ENCODE measurements at regions not wholly inside any gene's neighbourhood (a gene's known extent, or its start where the extent isn't known, plus 50 kb on each side); places are given as distances from the start of the nearest gene placed in this dataset.

DNA sequence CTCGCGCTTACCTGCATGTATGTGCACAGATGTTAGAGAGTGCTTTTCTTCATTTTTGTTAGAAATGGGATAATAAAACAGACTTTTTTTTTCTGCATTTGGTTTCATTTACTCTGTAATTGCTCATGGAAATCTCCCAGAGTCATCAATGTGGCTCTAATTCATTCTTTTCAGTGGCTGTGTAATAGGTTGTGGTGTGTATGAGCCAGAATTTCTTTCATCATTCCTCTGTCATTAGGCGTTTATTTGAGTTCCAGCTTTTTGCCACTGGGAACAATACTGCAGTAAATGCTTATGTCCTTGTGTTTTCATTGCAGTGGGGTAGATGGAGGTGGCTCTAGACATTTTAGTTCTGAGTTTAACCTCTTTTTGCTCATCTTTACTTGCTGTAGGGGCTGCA is 118.9 kb downstream of the NXNL2 start:
- Mint-ChIP-seq H3K27me3 (ENCODE audit: insufficient read depth, unreplicated experiment) (no peaks in the 10 kb centered on the region), H3K9me3 (ENCODE audit: unreplicated experiment) (no peaks in the 10 kb centered on the region), H3K4me3 (ENCODE audit: unreplicated experiment) (no peak overlapping the region), H3K36me3 (ENCODE audit: insufficient read depth, unreplicated experiment) (no peaks in the 10 kb centered on the region), H3K27ac (ENCODE audit: unreplicated experiment) (no peak overlapping the region), H3K4me1 (ENCODE audit: low read depth, unreplicated experiment) (no peaks in the 10 kb centered on the region)
- CTCF ChIA-PET: no interaction called here
- DNase-seq: no peak
- Histone ChIP-seq H3K36me3 (ENCODE audit: control insufficient read depth, insufficient read depth, low read length) (no peaks in the 10 kb centered on the region), H3K9me3 (no peaks in the 10 kb centered on the region), H3K4me3 (ENCODE audit: low read depth, low read length) (no peak overlapping the region), H3K27me3 (replicated peaks; ENCODE audit: control insufficient read depth, insufficient read depth, low read length) (no peaks in the 10 kb centered on the region), H3K4me1 (no peaks in the 10 kb centered on the region)
- POLR2A ChIA-PET: no interaction called here
- intact Hi-C loops (cut with micrococcal nuclease; ENCODE audit: unreplicated experiment): no loop called here
- TF ChIP-seq, protein P1, sequence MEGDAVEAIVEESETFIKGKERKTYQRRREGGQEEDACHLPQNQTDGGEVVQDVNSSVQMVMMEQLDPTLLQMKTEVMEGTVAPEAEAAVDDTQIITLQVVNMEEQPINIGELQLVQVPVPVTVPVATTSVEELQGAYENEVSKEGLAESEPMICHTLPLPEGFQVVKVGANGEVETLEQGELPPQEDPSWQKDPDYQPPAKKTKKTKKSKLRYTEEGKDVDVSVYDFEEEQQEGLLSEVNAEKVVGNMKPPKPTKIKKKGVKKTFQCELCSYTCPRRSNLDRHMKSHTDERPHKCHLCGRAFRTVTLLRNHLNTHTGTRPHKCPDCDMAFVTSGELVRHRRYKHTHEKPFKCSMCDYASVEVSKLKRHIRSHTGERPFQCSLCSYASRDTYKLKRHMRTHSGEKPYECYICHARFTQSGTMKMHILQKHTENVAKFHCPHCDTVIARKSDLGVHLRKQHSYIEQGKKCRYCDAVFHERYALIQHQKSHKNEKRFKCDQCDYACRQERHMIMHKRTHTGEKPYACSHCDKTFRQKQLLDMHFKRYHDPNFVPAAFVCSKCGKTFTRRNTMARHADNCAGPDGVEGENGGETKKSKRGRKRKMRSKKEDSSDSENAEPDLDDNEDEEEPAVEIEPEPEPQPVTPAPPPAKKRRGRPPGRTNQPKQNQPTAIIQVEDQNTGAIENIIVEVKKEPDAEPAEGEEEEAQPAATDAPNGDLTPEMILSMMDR (IDR thresholded peaks at IDR 0.05; ENCODE audit: insufficient read depth in 1 of 2, low read depth in 1 of 2, low read length in 1 of 2, severe bottlenecking in 1 of 2, unreplicated experiment in 1 of 2): no peak
- BruUV-seq (replicated peaks): no TSS peak

- H3K27me3 Mint-ChIP-seq (ENCODE audit: insufficient read depth, unreplicated experiment): no peaks in the 10 kb centered on the region
- Histone ChIP-seq H3K36me3 (ENCODE audit: control insufficient read depth, insufficient read depth, low read length) (no peaks in the 10 kb centered on the region), H3K4me1 (no peaks in the 10 kb centered on the region), H3K9me3 (no peaks in the 10 kb centered on the region), H3K4me3 (ENCODE audit: low read depth, low read length) (no peak overlapping the region), H3K27me3 (replicated peaks; ENCODE audit: control insufficient read depth, insufficient read depth, low read length) (no peaks in the 10 kb centered on the region)
- ChIA-PET POLR2A (no interaction called here), CTCF (no interaction called here)
- no peak overlapping the region for H3K27ac Mint-ChIP-seq (ENCODE audit: unreplicated experiment)
- H3K4me1 Mint-ChIP-seq (ENCODE audit: low read depth, unreplicated experiment): no peaks in the 10 kb centered on the region
- no TSS peak for BruUV-seq (replicated peaks)
- no peaks in the 10 kb centered on the region for H3K9me3 Mint-ChIP-seq (ENCODE audit: unreplicated experiment)
- TF ChIP-seq, protein P1 (IDR thresholded peaks at IDR 0.05; ENCODE audit: insufficient read depth in 1 of 2, low read depth in 1 of 2, low read length in 1 of 2, severe bottlenecking in 1 of 2, unreplicated experiment in 1 of 2): no peak
- no peak for DNase-seq
- no peaks in the 10 kb centered on the region for H3K36me3 Mint-ChIP-seq (ENCODE audit: insufficient read depth, unreplicated experiment)
- no peak overlapping the region for H3K4me3 Mint-ChIP-seq (ENCODE audit: unreplicated experiment)
- intact Hi-C loops (cut with micrococcal nuclease; ENCODE audit: unreplicated experiment): no loop called here
These were observed 122.9 kb downstream of the NXNL2 start for GRCh38 chr9:88657893-88658292.

DNA sequence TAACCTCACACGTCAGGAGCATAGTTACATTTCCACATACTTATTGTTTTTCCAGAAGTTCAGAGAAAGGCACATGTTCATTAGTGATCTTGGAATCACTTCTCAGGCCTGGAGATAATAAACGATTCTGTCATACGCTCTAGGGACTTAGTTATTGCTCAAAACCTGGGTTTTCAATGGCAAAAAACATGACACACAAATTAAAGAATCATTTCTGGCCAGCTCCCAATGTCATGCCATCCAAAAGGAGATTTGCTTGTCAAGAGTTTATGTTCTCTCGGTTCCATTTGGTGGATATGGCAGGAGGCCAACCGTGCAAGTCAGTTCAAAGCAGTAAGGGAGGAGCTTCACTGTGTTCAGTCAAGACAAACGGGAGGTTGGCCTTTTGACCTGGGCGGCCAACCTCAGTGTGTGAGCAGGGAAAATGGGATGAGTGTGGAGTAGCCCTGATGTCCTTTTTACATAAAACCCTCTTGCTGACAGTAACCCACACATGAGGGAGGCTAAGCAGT is 123.4 kb downstream of the NXNL2 start:
- no peaks in the 10 kb centered on the region for H3K27me3 ChIP-seq (replicated peaks; ENCODE audit: control insufficient read depth, insufficient read depth, low read length)
- no peaks in the 10 kb centered on the region for H3K9me3 ChIP-seq
- no peak overlapping the region for H3K4me3 ChIP-seq (ENCODE audit: low read depth, low read length)
- no peaks in the 10 kb centered on the region for H3K4me1 ChIP-seq
- ChIA-PET CTCF (no interaction called here), POLR2A (no interaction called here)
- intact Hi-C loops (cut with micrococcal nuclease; ENCODE audit: unreplicated experiment): no loop called here
- H3K36me3 Mint-ChIP-seq (ENCODE audit: insufficient read depth, unreplicated experiment): no peaks in the 10 kb centered on the region
- DNase-seq: no peak
- H3K27ac Mint-ChIP-seq (ENCODE audit: unreplicated experiment): no peak overlapping the region
- TF ChIP-seq, protein P1 (IDR thresholded peaks at IDR 0.05; ENCODE audit: insufficient read depth in 1 of 2, low read depth in 1 of 2, low read length in 1 of 2, severe bottlenecking in 1 of 2, unreplicated experiment in 1 of 2): no peak
- no peak overlapping the region for H3K4me3 Mint-ChIP-seq (ENCODE audit: unreplicated experiment)
- no peaks in the 10 kb centered on the region for H3K27me3 Mint-ChIP-seq (ENCODE audit: insufficient read depth, unreplicated experiment)
- no peaks in the 10 kb centered on the region for H3K9me3 Mint-ChIP-seq (ENCODE audit: unreplicated experiment)
- H3K36me3 ChIP-seq (ENCODE audit: control insufficient read depth, insufficient read depth, low read length): no peaks in the 10 kb centered on the region
- H3K4me1 Mint-ChIP-seq (ENCODE audit: low read depth, unreplicated experiment): no peaks in the 10 kb centered on the region
- BruUV-seq (replicated peaks): no TSS peak

Measured in Caco-2 (cell line).